GM23338 (cell line): ENCODE measurements at regions not wholly inside any gene's neighbourhood (a gene's known extent, or its start where the extent isn't known, plus 50 kb on each side); places are given as distances from the start of the nearest gene placed in this dataset.

Source experiments
- ATAC-seq: fragments of 200-7000 bp; cut with Tn5 transposase; 3 replicates; pipeline ENCODE4 v1.9.1; 2020
- DNase-seq: peaks from one replicate; pipeline ENCODE4 v3.0.0-alpha.2; 2015; ENCODE audit warnings: low spot score
- H2AFZ ChIP-seq: fragments of 200-600 bp; sonication (generic); 2 replicates; pipeline ENCODE4 v1.8.0; 2016; ENCODE audit warnings: antibody characterized with exemption, mild to moderate bottlenecking, moderate library complexity
- H3F3A ChIP-seq: fragments of 200-600 bp; sonication (generic); replicated peaks from 2 replicates; pipeline ENCODE4 v1.8.0; 2017; ENCODE audit warnings: antibody characterized with exemption, mixed run types, low read depth
- H3K27ac ChIP-seq: fragments of 200-600 bp; sonication (generic); 2 replicates; pipeline ENCODE4 v1.6.1; 2016; ENCODE audit warnings: low read depth
- H3K27me3 ChIP-seq: fragments of 200-600 bp; sonication (generic); 2 replicates; pipeline ENCODE4 v1.8.0; 2016; ENCODE audit warnings: mild to moderate bottlenecking, mixed run types, moderate library complexity; ENCODE audit not compliant: insufficient read depth
- H3K36me3 ChIP-seq: fragments of 200-600 bp; sonication (generic); 2 replicates; pipeline ENCODE4 v1.8.0; 2016; ENCODE audit warnings: mild to moderate bottlenecking; ENCODE audit not compliant: insufficient read depth
- H3K4me1 ChIP-seq: fragments of 200-600 bp; sonication (generic); 2 replicates; pipeline ENCODE4 v1.8.0; 2016; ENCODE audit warnings: mild to moderate bottlenecking, moderate library complexity; ENCODE audit not compliant: insufficient read depth
- H3K4me2 ChIP-seq: fragments of 200-600 bp; sonication (generic); 2 replicates; pipeline ENCODE4 v1.7.1; 2017; ENCODE audit warnings: mixed run types
- H3K4me3 ChIP-seq: fragments of 200-600 bp; sonication (generic); 2 replicates; pipeline ENCODE4 v1.6.1; 2016; ENCODE audit warnings: mixed run types
- H3K79me2 ChIP-seq: fragments of 200-600 bp; sonication (generic); replicated peaks from 2 replicates; pipeline ENCODE4 v1.8.0; 2017; ENCODE audit warnings: mild to moderate bottlenecking; ENCODE audit not compliant: insufficient read depth
- H3K9me2 ChIP-seq: fragments of 200-600 bp; sonication (generic); 2 replicates; pipeline ENCODE4 v1.8.0; 2017; ENCODE audit not compliant: insufficient read depth
- H4K20me1 ChIP-seq: fragments of 200-600 bp; sonication (generic); replicated peaks from 2 replicates; pipeline ENCODE4 v1.8.0; 2017; ENCODE audit warnings: mild to moderate bottlenecking; ENCODE audit not compliant: insufficient read depth
- H3K27ac Mint-ChIP-seq: 2 replicates; pipeline ENCODE4 v1.8.0; 2020; ENCODE audit warnings: inconsistent platforms, mild to moderate bottlenecking, moderate library complexity, mixed read lengths
- H3K27me3 Mint-ChIP-seq: 3 replicates; pipeline ENCODE4 v1.8.0; 2022; ENCODE audit warnings: low read depth, mild to moderate bottlenecking, moderate library complexity, mixed read lengths, inconsistent platforms; ENCODE audit not compliant: insufficient read depth, poor library complexity
- H3K36me3 Mint-ChIP-seq: 3 replicates; pipeline ENCODE4 v1.8.0; 2021; ENCODE audit warnings: low read depth, mild to moderate bottlenecking, inconsistent platforms, moderate library complexity, mixed read lengths
- H3K4me1 Mint-ChIP-seq: 3 replicates; pipeline ENCODE4 v1.8.0; 2020; ENCODE audit warnings: mild to moderate bottlenecking, inconsistent platforms, mixed read lengths
- H3K4me3 Mint-ChIP-seq: 3 replicates; pipeline ENCODE4 v1.8.0; 2021; ENCODE audit warnings: moderate library complexity, mild to moderate bottlenecking, inconsistent platforms, mixed read lengths
- H3K9me3 Mint-ChIP-seq: 3 replicates; pipeline ENCODE4 v1.8.0; 2020; ENCODE audit warnings: moderate library complexity, mild to moderate bottlenecking, inconsistent platforms, mixed read lengths
- CREB1 ChIP-seq: fragments of 250-450 bp; sonication (Bioruptor Pico); IDR thresholded peaks from 2 replicates; pipeline ENCODE4 v1.5.0; 2020; ENCODE audit warnings: low read depth, mild to moderate bottlenecking, moderate library complexity
- EZH2 ChIP-seq: fragments of 200-600 bp; sonication (generic); IDR thresholded peaks from one replicate; pipeline ENCODE4 v1.8.0; 2017; ENCODE audit warnings: antibody characterized with exemption, mild to moderate bottlenecking, low read depth; ENCODE audit not compliant: unreplicated experiment
- EZH2phosphoT487 ChIP-seq: fragments of 200-600 bp; sonication (generic); IDR thresholded peaks from one replicate; pipeline ENCODE4 v1.8.1; 2018; ENCODE audit warnings: antibody characterized with exemption; ENCODE audit not compliant: unreplicated experiment
- JUNB ChIP-seq: IDR thresholded peaks from one replicate; pipeline ENCODE4 v1.6.1; 2016; ENCODE audit warnings: antibody characterized with exemption; ENCODE audit not compliant: unreplicated experiment
- NANOG ChIP-seq: IDR thresholded peaks from 2 replicates; pipeline ENCODE4 v1.6.1; 2016; ENCODE audit warnings: antibody characterized with exemption, borderline replicate concordance
- POLR2AphosphoS5 ChIP-seq: IDR thresholded peaks from 2 replicates; pipeline ENCODE4 v1.6.1; 2016; ENCODE audit warnings: antibody characterized with exemption, low read depth
- STAT1 ChIP-seq: IDR thresholded peaks from one replicate; pipeline ENCODE4 v1.6.1; 2016; ENCODE audit warnings: antibody characterized with exemption; ENCODE audit not compliant: unreplicated experiment
- ZNF114 ChIP-seq: fragments of 250-450 bp; sonication (Bioruptor Pico); IDR thresholded peaks from 2 replicates; pipeline ENCODE4 v1.5.0; 2020; ENCODE audit warnings: mild to moderate bottlenecking, moderate library complexity
- ZNF331 ChIP-seq: fragments of 250-450 bp; sonication (Bioruptor Pico); IDR thresholded peaks from 2 replicates; pipeline ENCODE4 v1.5.0; 2020; ENCODE audit warnings: low read depth, mild to moderate bottlenecking, moderate library complexity
- TF ChIP-seq, protein P1 (sequence below): fragments of 250-450 bp; sonication (Bioruptor Pico); IDR thresholded peaks from 2 replicates; pipeline ENCODE4 v1.5.0; 2020; ENCODE audit warnings: mild to moderate bottlenecking, moderate library complexity
- TF ChIP-seq, protein P2 (sequence below): IDR thresholded peaks from 2 replicates; pipeline ENCODE4 v1.6.1; 2016; ENCODE audit warnings: antibody characterized with exemption
- TF ChIP-seq, protein P3 (sequence below): IDR thresholded peaks from one replicate; pipeline ENCODE4 v1.6.1; 2018; ENCODE audit warnings: antibody characterized with exemption; ENCODE audit not compliant: unreplicated experiment
- TF ChIP-seq, protein P4 (sequence below), 2 experiments: fragments of 200-600 bp in 1 of 2; sonication (generic) in 1 of 2; conservative IDR thresholded peaks; 2 replicates each; pipeline versions ENCODE4 v1.5.1 to v1.6.1; 2016 to 2017; ENCODE audit warnings: antibody characterized with exemption in 2 of 2, low read depth in 2 of 2, mild to moderate bottlenecking in 2 of 2, moderate library complexity in 1 of 2

DNA sequence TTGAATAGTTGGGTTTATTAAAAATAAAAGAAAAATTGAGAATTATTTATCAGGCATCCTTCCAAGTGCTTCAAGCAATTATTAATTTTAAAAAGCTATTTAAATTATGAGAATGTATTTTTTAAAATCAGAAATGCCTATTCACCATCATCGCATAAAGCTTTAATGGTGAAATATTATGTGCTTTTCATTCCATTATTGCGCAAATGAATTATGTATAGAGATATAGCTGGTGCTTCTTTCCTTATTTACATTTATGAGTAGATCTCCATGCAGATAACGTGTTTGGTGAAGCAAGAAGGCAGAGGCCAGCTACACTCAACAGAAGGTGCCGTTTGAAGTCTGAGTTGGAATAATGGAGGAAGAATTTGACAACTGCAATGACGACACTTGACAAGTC lies 549.1 kb upstream of the DPP6 start:
- Mint-ChIP-seq H3K27ac (no peak overlapping the region), H3K36me3 (peaks cover 39% of the 10 kb centered on the region; the same call in 2 of the 3 replicates), H3K27me3 (peaks cover 7% of the 10 kb centered on the region), H3K4me3 (no peak overlapping the region), H3K4me1 (no peaks in the 10 kb centered on the region), H3K9me3 (peaks cover 82% of the 10 kb centered on the region)
- Histone ChIP-seq H3F3A (no peaks in the 10 kb centered on the region), H3K36me3 (peaks cover 5% of the 10 kb centered on the region; the same call in 1 of the 2 replicates), H3K4me3 (no peak overlapping the region), H4K20me1 (no peaks in the 10 kb centered on the region), H3K79me2 (no peaks in the 10 kb centered on the region), H3K27ac (no peak overlapping the region), H3K27me3 (no peaks in the 10 kb centered on the region), H2AFZ (no peak overlapping the region), H3K4me2 (no peak overlapping the region), H3K4me1 (no peaks in the 10 kb centered on the region), H3K9me2 (no peaks in the 10 kb centered on the region)
- TF ChIP-seq, protein P1, sequence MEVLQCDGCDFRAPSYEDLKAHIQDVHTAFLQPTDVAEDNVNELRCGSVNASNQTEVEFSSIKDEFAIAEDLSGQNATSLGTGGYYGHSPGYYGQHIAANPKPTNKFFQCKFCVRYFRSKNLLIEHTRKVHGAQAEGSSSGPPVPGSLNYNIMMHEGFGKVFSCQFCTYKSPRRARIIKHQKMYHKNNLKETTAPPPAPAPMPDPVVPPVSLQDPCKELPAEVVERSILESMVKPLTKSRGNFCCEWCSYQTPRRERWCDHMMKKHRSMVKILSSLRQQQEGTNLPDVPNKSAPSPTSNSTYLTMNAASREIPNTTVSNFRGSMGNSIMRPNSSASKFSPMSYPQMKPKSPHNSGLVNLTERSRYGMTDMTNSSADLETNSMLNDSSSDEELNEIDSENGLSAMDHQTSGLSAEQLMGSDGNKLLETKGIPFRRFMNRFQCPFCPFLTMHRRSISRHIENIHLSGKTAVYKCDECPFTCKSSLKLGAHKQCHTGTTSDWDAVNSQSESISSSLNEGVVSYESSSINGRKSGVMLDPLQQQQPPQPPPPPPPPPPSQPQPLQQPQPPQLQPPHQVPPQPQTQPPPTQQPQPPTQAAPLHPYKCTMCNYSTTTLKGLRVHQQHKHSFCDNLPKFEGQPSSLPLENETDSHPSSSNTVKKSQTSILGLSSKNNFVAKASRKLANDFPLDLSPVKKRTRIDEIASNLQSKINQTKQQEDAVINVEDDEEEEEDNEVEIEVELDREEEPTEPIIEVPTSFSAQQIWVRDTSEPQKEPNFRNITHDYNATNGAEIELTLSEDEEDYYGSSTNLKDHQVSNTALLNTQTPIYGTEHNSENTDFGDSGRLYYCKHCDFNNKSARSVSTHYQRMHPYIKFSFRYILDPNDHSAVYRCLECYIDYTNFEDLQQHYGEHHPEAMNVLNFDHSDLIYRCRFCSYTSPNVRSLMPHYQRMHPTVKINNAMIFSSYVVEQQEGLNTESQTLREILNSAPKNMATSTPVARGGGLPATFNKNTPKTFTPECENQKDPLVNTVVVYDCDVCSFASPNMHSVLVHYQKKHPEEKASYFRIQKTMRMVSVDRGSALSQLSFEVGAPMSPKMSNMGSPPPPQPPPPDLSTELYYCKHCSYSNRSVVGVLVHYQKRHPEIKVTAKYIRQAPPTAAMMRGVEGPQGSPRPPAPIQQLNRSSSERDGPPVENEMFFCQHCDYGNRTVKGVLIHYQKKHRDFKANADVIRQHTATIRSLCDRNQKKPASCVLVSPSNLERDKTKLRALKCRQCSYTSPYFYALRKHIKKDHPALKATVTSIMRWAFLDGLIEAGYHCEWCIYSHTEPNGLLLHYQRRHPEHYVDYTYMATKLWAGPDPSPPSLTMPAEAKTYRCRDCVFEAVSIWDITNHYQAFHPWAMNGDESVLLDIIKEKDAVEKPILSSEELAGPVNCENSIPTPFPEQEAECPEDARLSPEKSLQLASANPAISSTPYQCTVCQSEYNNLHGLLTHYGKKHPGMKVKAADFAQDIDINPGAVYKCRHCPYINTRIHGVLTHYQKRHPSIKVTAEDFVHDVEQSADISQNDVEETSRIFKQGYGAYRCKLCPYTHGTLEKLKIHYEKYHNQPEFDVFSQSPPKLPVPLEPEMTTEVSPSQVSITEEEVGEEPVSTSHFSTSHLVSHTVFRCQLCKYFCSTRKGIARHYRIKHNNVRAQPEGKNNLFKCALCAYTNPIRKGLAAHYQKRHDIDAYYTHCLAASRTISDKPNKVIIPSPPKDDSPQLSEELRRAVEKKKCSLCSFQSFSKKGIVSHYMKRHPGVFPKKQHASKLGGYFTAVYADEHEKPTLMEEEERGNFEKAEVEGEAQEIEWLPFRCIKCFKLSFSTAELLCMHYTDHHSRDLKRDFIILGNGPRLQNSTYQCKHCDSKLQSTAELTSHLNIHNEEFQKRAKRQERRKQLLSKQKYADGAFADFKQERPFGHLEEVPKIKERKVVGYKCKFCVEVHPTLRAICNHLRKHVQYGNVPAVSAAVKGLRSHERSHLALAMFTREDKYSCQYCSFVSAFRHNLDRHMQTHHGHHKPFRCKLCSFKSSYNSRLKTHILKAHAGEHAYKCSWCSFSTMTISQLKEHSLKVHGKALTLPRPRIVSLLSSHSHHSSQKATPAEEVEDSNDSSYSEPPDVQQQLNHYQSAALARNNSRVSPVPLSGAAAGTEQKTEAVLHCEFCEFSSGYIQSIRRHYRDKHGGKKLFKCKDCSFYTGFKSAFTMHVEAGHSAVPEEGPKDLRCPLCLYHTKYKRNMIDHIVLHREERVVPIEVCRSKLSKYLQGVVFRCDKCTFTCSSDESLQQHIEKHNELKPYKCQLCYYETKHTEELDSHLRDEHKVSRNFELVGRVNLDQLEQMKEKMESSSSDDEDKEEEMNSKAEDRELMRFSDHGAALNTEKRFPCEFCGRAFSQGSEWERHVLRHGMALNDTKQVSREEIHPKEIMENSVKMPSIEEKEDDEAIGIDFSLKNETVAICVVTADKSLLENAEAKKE (CRISPR knock-in tag): no peak
- TF ChIP-seq STAT1 (no peak), ZNF331 (CRISPR knock-in tag) (no peak), JUNB (no peak), EZH2phosphoT487 (no peak), NANOG (no peak), ZNF114 (CRISPR knock-in tag) (no peak), CREB1 (no peak), POLR2AphosphoS5 (no peak), EZH2 (no peak)
- TF ChIP-seq, protein P2, sequence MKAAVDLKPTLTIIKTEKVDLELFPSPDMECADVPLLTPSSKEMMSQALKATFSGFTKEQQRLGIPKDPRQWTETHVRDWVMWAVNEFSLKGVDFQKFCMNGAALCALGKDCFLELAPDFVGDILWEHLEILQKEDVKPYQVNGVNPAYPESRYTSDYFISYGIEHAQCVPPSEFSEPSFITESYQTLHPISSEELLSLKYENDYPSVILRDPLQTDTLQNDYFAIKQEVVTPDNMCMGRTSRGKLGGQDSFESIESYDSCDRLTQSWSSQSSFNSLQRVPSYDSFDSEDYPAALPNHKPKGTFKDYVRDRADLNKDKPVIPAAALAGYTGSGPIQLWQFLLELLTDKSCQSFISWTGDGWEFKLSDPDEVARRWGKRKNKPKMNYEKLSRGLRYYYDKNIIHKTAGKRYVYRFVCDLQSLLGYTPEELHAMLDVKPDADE: no peak
- TF ChIP-seq, protein P3, sequence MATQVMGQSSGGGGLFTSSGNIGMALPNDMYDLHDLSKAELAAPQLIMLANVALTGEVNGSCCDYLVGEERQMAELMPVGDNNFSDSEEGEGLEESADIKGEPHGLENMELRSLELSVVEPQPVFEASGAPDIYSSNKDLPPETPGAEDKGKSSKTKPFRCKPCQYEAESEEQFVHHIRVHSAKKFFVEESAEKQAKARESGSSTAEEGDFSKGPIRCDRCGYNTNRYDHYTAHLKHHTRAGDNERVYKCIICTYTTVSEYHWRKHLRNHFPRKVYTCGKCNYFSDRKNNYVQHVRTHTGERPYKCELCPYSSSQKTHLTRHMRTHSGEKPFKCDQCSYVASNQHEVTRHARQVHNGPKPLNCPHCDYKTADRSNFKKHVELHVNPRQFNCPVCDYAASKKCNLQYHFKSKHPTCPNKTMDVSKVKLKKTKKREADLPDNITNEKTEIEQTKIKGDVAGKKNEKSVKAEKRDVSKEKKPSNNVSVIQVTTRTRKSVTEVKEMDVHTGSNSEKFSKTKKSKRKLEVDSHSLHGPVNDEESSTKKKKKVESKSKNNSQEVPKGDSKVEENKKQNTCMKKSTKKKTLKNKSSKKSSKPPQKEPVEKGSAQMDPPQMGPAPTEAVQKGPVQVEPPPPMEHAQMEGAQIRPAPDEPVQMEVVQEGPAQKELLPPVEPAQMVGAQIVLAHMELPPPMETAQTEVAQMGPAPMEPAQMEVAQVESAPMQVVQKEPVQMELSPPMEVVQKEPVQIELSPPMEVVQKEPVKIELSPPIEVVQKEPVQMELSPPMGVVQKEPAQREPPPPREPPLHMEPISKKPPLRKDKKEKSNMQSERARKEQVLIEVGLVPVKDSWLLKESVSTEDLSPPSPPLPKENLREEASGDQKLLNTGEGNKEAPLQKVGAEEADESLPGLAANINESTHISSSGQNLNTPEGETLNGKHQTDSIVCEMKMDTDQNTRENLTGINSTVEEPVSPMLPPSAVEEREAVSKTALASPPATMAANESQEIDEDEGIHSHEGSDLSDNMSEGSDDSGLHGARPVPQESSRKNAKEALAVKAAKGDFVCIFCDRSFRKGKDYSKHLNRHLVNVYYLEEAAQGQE: no peak
- TF ChIP-seq, protein P4, sequence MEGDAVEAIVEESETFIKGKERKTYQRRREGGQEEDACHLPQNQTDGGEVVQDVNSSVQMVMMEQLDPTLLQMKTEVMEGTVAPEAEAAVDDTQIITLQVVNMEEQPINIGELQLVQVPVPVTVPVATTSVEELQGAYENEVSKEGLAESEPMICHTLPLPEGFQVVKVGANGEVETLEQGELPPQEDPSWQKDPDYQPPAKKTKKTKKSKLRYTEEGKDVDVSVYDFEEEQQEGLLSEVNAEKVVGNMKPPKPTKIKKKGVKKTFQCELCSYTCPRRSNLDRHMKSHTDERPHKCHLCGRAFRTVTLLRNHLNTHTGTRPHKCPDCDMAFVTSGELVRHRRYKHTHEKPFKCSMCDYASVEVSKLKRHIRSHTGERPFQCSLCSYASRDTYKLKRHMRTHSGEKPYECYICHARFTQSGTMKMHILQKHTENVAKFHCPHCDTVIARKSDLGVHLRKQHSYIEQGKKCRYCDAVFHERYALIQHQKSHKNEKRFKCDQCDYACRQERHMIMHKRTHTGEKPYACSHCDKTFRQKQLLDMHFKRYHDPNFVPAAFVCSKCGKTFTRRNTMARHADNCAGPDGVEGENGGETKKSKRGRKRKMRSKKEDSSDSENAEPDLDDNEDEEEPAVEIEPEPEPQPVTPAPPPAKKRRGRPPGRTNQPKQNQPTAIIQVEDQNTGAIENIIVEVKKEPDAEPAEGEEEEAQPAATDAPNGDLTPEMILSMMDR (conservative IDR thresholded peaks at IDR 0.05; ENCODE audit: low read depth in 2 of 2): no peak
- DNase-seq: no peak
- ATAC-seq: no peak
